Tibial nerve (tissue), 4 donors: ENCODE measurements at regions not wholly inside any gene's neighbourhood (a gene's known extent, or its start where the extent isn't known, plus 50 kb on each side); places are given as distances from the start of the nearest gene placed in this dataset.
"Not testable (repeated sequence)": the region's sequence is repeated elsewhere in the genome, so short reads cannot be mapped to it uniquely, and the experiment has no call there.

Experiments used
- EP300 ChIP-seq, 2 donors: sonication (generic); formaldehyde crosslinking; IDR thresholded peaks; one replicate each; pipeline ENCODE4 v1.6.1; 2017; ENCODE audit warnings: antibody characterized with exemption in 2 of 2, mild to moderate bottlenecking in 1 of 2
- POLR2A ChIP-seq, 2 donors: fragments of 450-650 bp; IDR thresholded peaks; one replicate each; pipeline ENCODE4 v1.6.1; 2017; ENCODE audit warnings: antibody characterized with exemption in 2 of 2, mild to moderate bottlenecking in 2 of 2, moderate library complexity in 2 of 2
- TF ChIP-seq, protein P1 (sequence below), 5 experiments: fragments of 200-600 bp in 3 of 5; fragments of 450-650 bp in 2 of 5; sonication (generic) in 3 of 5; IDR thresholded peaks; one replicate each; pipeline ENCODE4 v1.5.1; 2016 to 2019; ENCODE audit warnings: antibody characterized with exemption in 5 of 5, mild to moderate bottlenecking in 3 of 5, moderate library complexity in 2 of 5

- TF ChIP-seq POLR2A, EP300 (IDR thresholded peaks at IDR 0.05): not testable (repeated sequence)
- TF ChIP-seq, protein P1, sequence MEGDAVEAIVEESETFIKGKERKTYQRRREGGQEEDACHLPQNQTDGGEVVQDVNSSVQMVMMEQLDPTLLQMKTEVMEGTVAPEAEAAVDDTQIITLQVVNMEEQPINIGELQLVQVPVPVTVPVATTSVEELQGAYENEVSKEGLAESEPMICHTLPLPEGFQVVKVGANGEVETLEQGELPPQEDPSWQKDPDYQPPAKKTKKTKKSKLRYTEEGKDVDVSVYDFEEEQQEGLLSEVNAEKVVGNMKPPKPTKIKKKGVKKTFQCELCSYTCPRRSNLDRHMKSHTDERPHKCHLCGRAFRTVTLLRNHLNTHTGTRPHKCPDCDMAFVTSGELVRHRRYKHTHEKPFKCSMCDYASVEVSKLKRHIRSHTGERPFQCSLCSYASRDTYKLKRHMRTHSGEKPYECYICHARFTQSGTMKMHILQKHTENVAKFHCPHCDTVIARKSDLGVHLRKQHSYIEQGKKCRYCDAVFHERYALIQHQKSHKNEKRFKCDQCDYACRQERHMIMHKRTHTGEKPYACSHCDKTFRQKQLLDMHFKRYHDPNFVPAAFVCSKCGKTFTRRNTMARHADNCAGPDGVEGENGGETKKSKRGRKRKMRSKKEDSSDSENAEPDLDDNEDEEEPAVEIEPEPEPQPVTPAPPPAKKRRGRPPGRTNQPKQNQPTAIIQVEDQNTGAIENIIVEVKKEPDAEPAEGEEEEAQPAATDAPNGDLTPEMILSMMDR (IDR thresholded peaks at IDR 0.05) = not testable (repeated sequence)
These were observed 89.9 kb upstream of the SEC14L1 start for GRCh38 chr17:77050901-77051300.
